Kidney capillary endothelial cell (primary cell): ENCODE measurements at regions not wholly inside any gene's neighbourhood (a gene's known extent, or its start where the extent isn't known, plus 50 kb on each side); places are given as distances from the start of the nearest gene placed in this dataset.

Experiments
- DNase-seq: peaks from one replicate; pipeline ENCODE4 v3.0.0-alpha.2; 2018; ENCODE audit warnings: low spot score

DNA sequence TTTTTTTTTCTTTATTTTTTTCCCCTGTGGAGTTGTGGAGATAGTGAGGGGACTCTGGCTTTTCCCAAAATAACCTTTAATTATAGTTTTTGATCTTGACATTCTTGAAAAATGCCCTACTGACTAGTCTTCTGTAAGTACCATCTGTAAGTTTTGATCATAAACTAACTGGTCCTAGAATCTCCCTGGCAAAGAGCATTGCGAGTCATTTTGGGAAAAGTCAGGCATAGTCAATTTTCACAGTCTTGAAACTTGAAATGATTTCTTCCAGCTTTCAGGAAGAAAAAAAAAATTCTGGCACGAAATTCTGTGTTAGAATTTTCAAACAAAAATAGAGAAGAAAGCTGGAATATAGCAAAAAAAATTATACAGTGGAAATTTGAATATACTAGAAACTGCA is 181.2 kb upstream of the SNX7 start:
- DNase-seq = no peak

GRCh38 chr1:98478121-98478520 is 183.4 kb upstream of the SNX7 start:
- no peak for DNase-seq

DNA sequence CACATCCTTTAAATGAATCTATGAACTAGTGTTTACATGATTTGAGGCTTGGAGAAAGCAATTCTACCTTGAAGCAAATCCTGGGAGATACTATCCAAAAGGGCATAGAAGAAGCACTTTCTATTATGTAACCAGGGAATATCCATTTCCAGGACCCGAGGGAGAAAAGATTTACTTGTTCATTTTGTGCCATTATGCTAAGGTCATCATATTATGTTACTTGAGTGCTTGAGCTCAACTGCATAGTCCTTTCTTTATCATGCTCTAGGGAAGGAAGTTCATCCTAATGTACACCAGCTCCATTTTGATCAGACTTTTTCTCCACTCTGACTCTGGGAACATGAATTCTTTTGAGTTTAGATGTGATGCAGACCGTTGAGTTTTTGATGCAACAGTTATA is 188.6 kb upstream of the SNX7 start:
- DNase-seq = no peak

DNA sequence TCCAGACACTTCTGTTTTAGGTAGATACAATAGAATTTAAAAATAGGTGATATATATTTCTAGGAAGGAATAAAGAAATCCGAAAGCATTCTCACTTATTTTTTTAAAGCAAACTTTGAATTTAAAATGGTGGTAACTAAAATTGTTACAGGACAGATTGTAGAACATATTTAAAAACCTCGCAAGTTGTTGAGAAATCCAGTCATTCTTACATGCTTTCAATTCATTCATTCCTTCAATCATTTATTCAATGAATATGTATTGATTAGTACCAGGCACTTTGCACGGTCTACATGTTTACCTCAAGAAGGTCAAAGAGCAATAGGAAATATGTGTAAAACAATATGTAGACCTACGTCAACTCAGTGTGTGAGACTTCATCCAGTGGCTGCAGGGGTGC is 189.9 kb upstream of the SNX7 start:
- no peak for DNase-seq

DNA sequence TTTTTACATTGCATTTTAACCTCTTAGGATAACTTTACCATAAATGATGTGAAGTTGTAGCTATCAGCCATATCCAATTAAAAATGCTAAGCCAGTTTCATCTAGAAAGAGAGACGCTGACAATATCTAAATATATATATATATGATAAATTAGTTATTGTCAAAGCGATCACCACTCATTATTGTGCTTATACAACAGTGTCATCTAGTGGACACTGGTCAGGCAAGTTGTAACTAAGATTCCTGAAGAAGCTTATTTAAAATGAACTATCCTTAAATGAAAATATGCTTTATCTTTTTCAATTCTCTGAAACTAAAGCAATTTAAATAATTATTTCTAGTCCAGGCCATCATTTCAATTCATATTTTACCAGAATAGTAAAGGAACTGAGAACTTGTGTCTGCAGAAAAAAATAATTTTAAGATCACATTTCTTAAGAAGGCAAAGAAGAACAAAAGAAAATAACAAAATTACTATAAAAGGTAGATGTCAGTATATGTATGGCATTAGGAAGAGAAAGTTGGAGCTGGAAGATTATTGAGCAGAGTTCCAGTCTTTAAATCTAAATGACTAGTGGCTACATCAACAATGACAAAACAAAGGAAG is 193.3 kb upstream of the SNX7 start:
- DNase-seq = peak; percentile 42

DNA sequence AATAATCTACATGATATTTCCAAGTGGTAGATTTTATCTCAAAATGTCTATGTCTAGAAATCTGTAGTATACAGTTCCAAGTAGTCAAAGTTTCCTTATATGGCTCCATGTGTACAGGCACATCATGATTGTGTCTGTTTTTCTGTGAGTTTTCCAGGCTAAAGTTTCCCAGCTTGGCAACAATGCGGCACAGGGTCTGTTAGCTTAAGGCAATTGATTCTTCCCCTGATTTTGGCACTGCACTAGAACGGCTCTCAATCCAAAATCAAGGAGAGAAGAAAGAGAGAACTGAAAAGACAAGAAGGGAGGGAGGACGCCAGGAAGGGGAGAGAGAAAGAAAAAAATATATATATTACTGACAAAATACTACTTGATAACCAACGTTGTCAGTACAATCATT is 193.9 kb upstream of the SNX7 start:
- no peak for DNase-seq

DNA sequence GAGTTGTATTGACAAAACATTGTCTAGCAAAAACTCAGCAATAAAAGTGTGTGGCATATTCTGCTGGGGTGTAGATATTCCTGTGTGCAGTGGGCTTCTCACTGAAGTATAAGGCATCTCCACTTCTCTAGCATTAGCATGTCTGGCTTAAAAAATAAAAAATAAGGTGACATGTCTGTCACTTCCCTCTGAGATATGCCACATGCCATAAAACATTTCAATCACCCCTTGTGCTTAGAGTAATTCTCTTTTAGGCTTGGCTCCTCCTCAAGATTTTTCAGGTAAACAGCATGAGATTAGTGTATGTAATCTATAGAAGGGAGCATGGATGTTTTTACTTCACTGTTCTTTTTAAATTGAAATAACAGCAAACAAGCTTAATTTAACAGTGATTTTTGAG is 194.4 kb upstream of the SNX7 start:
- DNase-seq = no peak

- no peak for DNase-seq
Measured at GRCh38 chr1:98461873-98462385, 199.6 kb upstream of the SNX7 start.

DNA sequence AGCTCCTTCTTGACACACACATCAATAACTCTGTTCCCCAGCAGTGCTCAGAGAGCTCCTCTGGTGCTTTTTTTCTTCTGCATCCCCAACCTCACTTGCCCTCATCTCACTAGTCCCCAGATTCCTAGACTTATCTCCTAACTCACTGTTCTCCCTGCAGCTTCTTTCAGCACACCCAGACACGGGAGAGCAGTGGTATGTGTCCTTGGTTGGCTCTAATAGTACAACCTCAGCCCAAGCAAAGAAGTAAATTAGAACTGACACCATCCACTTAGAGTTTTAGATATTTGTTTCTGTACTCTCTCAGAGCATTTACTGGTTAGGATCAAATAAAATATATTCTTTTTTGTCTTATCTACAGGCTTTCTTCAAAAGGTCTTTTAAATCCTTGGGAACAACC is 201.4 kb upstream of the SNX7 start:
- no peak for DNase-seq

DNA sequence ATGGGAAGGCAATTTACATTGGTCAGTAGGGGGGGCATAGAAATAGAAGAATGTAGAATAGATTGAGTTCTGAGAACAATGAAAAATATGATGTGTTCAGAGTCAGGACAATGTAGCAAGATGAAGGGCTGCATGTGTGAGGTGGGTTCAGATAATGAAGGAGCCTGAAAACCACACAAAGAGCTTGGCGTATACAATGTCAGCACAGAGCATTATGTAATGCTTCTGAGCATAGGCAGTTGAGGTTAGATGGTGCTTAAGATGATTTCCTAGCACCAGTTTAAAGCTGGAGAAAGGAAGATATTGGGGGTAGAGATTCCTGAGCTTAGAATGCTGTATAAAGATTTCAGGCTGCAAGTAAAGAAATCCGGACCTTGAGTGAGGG is 202.0 kb upstream of the SNX7 start:
- DNase-seq = no peak

GRCh38 chr1:98458511-98459485 is 202.7 kb upstream of the SNX7 start:
- no peak for DNase-seq

GRCh38 chr1:98457248-98457647 is 204.3 kb upstream of the SNX7 start:
- no peak for DNase-seq

DNA sequence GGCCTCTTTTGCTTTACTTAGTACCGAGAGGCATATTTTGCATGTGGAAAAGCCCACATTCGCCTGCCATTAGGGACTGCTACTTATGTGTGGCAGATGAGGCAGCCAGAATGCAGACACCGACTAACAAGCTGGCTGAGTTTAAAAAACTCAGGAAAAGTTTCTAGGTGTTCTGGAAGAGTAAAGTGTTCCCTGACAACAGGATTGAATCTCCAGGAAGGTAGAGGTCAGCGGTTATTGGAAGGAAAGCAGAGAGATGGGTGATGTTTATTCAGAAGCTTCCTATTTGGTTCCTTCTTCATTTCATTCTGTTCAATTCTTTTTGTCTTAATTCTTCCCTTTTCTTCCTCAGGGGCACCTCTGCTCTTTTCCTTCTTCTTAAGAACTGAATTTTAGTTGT is 206.9 kb upstream of the SNX7 start:
- no peak for DNase-seq

- DNase-seq = no peak
Measured at GRCh38 chr1:98453066-98453465, 208.5 kb upstream of the SNX7 start.

- no peak for DNase-seq
Measured at GRCh38 chr1:98452162-98452561, 209.4 kb upstream of the SNX7 start.

DNA sequence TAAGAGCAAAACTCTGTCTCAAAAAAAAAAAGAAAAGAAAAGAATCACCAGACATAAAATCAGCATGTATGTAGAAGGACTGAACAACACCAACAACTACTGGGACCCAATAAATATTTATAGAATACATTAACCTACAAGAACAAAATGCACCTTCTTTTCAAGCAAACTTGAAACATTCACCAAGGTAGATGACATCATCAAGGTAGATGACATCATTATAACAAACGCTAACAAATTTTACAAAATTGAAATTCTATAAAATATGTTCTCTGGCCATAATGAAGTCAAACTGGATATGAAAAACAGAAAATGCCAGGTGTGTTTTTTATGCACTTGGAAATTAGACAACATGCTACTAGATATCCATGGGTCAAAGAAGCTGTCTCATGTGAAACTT is 220.2 kb upstream of the SNX7 start:
- no peak for DNase-seq

- no peak for DNase-seq
Measured at GRCh38 chr1:98439471-98439870, 222.1 kb upstream of the SNX7 start.

DNA sequence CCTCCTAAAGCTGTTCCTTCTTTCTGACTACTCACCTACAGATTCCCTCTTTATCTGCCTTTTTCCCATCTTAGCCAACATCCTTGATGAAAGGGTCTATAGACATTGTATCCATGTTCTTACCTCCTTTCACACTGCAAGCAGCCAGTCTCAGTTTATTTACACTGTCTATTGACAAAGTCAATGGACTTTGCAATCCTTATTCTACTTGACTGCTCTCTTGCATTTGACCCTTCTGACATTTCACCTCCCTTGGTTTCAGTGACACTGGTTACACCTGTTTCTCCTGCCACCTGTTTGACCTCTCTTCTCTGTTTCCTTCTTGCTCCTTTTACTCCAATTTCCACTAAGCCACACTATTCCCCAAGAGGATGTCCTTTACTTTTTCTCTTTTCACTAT is 224.0 kb upstream of the SNX7 start:
- no peak for DNase-seq

DNA sequence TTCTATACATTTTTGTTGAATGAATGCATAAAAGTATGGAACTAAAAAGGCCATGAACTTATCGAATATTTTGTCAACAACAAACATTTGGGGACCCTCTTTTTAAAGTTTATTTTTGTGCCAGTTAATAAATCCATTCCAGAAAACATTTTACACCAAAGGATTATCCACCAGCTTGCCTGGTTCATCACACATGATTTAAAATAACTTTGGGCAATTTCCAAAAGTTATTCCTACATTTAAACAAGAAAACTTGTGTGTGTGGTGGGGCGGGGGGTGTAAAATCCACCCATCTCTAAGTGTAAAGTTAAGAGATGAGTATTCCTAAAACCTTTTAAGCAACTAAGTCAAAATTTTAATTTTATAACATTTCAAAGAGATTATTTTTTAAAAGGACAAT is 224.5 kb upstream of the SNX7 start:
- DNase-seq = no peak

- no peak for DNase-seq
Measured at GRCh38 chr1:98429965-98430443, 231.5 kb upstream of the SNX7 start.

DNA sequence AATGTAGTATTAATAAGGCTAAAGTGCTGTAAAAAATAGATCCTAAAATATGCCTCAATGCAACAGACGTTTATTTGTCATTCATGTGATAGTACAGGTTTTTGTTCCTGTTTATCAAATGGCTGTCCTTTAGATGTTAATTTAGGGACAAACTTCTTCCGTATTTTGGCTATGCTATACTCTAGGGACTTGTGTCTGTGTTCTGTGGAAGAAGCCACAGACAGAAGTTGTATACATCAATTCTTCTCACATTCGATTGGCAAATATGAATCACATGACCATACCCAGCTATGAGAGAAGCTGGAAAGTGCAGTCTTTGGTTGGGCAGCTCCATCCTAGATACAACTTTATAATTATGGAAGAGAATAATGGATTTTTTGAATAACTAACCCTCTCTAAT is 232.7 kb upstream of the SNX7 start:
- no peak for DNase-seq

DNA sequence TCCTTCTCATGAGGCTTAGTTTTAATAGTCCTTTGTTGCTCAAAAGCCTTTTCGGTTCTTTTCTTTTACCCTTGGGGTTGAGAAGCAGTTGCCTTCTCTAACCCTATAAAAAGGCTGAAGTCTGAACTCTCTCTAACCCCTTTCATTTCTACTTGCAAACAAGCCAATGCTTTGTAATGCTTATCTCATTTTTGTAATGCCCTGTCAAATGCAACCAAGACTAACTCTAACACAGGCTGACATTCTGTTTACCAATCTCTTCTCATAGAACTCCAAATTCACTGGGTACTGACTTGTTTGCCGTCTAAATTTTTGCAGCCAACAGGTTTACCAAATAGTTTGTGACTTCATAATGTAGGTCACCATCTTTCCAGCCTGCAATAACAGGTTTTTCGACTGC is 233.9 kb upstream of the SNX7 start:
- DNase-seq = no peak

GRCh38 chr1:98426092-98426491 is 235.4 kb upstream of the SNX7 start:
- no peak for DNase-seq
